ENCODE measurements at regions not wholly inside any gene's neighbourhood (a gene's known extent, or its start where the extent isn't known, plus 50 kb on each side); places are given as distances from the start of the nearest gene placed in this dataset.

- no peaks in the 10 kb centered on the region for H3K4me1 ChIP-seq
- no peaks in the 10 kb centered on the region for H3K36me3 ChIP-seq
- TF ChIP-seq POLR2A (IDR thresholded peaks at IDR 0.05) (no peak), CTCF (IDR thresholded peaks at IDR 0.05) (no peak), POLR2AphosphoS5 (IDR thresholded peaks at IDR 0.05) (no peak), EP300 (IDR thresholded peaks at IDR 0.05) (no peak)
- H3K9me3 ChIP-seq = no peaks in the 10 kb centered on the region
- no peak overlapping the region for H3K4me3 ChIP-seq
- no peaks in the 10 kb centered on the region for H3K27me3 ChIP-seq
- no peak overlapping the region for H3K27ac ChIP-seq
- 66 to 84% methylated on average over 5 of the region's 5 CpGs for WGBS, 2 donors (ENCODE audit: low coverage in 1 of 2)
- ATAC-seq = no peak
These were observed 2458.3 kb upstream of the PCDH20 start for GRCh38 chr13:63873936-63874335.

GRCh38 chr13:63864171-63864902 is 2448.7 kb upstream of the PCDH20 start:
- Histone ChIP-seq H3K36me3 (no peaks in the 10 kb centered on the region), H3K4me1 (no peaks in the 10 kb centered on the region), H3K4me3 (no peak overlapping the region), H3K27ac (no peak overlapping the region), H3K27me3 (peaks cover 9% of the 10 kb centered on the region), H3K9me3 (no peaks in the 10 kb centered on the region)
- no peak for TF ChIP-seq EP300 (IDR thresholded peaks at IDR 0.05)
- no peak for TF ChIP-seq POLR2AphosphoS5 (IDR thresholded peaks at IDR 0.05)
- TF ChIP-seq POLR2A (IDR thresholded peaks at IDR 0.05) = no peak
- no peak for TF ChIP-seq CTCF (IDR thresholded peaks at IDR 0.05)
- ATAC-seq = no peak
- 73 to 89% methylated on average over 2 to 3 of the region's 3 CpGs for WGBS, 2 donors (ENCODE audit: low coverage in 1 of 2)

- H3K36me3 ChIP-seq = no peaks in the 10 kb centered on the region
- WGBS, 2 donors (ENCODE audit: low coverage in 1 of 2) = 82 to 87% methylated on average over 5 to 7 of the region's 7 CpGs
- H3K4me1 ChIP-seq = no peaks in the 10 kb centered on the region
- no peak overlapping the region for H3K27ac ChIP-seq
- H3K9me3 ChIP-seq = no peaks in the 10 kb centered on the region
- no peak for ATAC-seq
- no peak for TF ChIP-seq POLR2AphosphoS5 (IDR thresholded peaks at IDR 0.05)
- no peak for TF ChIP-seq EP300 (IDR thresholded peaks at IDR 0.05)
- TF ChIP-seq POLR2A (IDR thresholded peaks at IDR 0.05) = no peak
- TF ChIP-seq CTCF (IDR thresholded peaks at IDR 0.05) = no peak
- H3K27me3 ChIP-seq = peaks cover 9% of the 10 kb centered on the region
- no peak overlapping the region for H3K4me3 ChIP-seq
These were observed 2439.9 kb upstream of the PCDH20 start for GRCh38 chr13:63855457-63856118.

GRCh38 chr13:63853816-63854215 is 2438.2 kb upstream of the PCDH20 start:
- Histone ChIP-seq H3K9me3 (no peaks in the 10 kb centered on the region), H3K4me1 (no peaks in the 10 kb centered on the region), H3K27me3 (no peaks in the 10 kb centered on the region), H3K4me3 (no peak overlapping the region), H3K27ac (no peak overlapping the region), H3K36me3 (no peaks in the 10 kb centered on the region)
- no peak for TF ChIP-seq POLR2AphosphoS5 (IDR thresholded peaks at IDR 0.05)
- TF ChIP-seq POLR2A (IDR thresholded peaks at IDR 0.05) = no peak
- TF ChIP-seq EP300 (IDR thresholded peaks at IDR 0.05) = no peak
- no peak for TF ChIP-seq CTCF (IDR thresholded peaks at IDR 0.05)
- WGBS, 2 donors (ENCODE audit: low coverage in 1 of 2) = 66 to 71% methylated on average over 2 of the region's 2 CpGs
- no peak for ATAC-seq

- H3K27ac ChIP-seq = no peak overlapping the region
- ATAC-seq = no peak
- 87 to 93% methylated on average over 2 of the region's 2 CpGs for WGBS, 2 donors (ENCODE audit: low coverage in 1 of 2)
- H3K36me3 ChIP-seq = no peaks in the 10 kb centered on the region
- no peaks in the 10 kb centered on the region for H3K4me1 ChIP-seq
- no peak for TF ChIP-seq POLR2A (IDR thresholded peaks at IDR 0.05)
- TF ChIP-seq EP300 (IDR thresholded peaks at IDR 0.05) = no peak
- TF ChIP-seq POLR2AphosphoS5 (IDR thresholded peaks at IDR 0.05) = no peak
- TF ChIP-seq CTCF (IDR thresholded peaks at IDR 0.05) = no peak
- H3K4me3 ChIP-seq = no peak overlapping the region
- H3K9me3 ChIP-seq = no peaks in the 10 kb centered on the region
- H3K27me3 ChIP-seq = no peaks in the 10 kb centered on the region
These were observed 2435.9 kb upstream of the PCDH20 start for GRCh38 chr13:63851526-63851925.

All from gastroesophageal sphincter (tissue), 4 donors.